Lower lobe of right lung (tissue), 2 donors: ENCODE measurements at regions not wholly inside any gene's neighbourhood (a gene's known extent, or its start where the extent isn't known, plus 50 kb on each side); places are given as distances from the start of the nearest gene placed in this dataset.

ENCODE experiments used
- ATAC-seq, 2 donors: fragments of 200-7000 bp; cut with Tn5 transposase; one replicate each; pipeline ENCODE4 v1.9.1; 2020 to 2022; ENCODE audit warnings: mild to moderate bottlenecking in 2 of 2, moderate library complexity in 2 of 2
- DNase-seq: peaks from one replicate; pipeline ENCODE4 v3.0.0-alpha.2; 2020
- H3K27ac ChIP-seq: fragments of 200-600 bp; one replicate; pipeline ENCODE4 v1.8.0; 2022
- H3K27me3 ChIP-seq: fragments of 200-600 bp; one replicate; pipeline ENCODE4 v1.8.0; 2022; ENCODE audit warnings: low read depth
- H3K36me3 ChIP-seq: fragments of 200-600 bp; one replicate; pipeline ENCODE4 v1.8.0; 2022; ENCODE audit warnings: mild to moderate bottlenecking
- H3K4me1 ChIP-seq: fragments of 200-600 bp; one replicate; pipeline ENCODE4 v1.8.0; 2022
- H3K4me3 ChIP-seq: fragments of 200-600 bp; one replicate; pipeline ENCODE4 v1.8.0; 2022; ENCODE audit warnings: mild to moderate bottlenecking
- H3K9me3 ChIP-seq: fragments of 200-600 bp; one replicate; pipeline ENCODE4 v1.8.0; 2022
- CTCF ChIP-seq: fragments of 200-600 bp; IDR thresholded peaks from one replicate; pipeline ENCODE4 v1.8.0; 2022; ENCODE audit warnings: antibody characterized with exemption, mild to moderate bottlenecking
- intact Hi-C: fragments of 100-400 bp; cut with DNase I; formaldehyde crosslinking; loops from one replicate; pipeline ENCODE4 v1.11.0; 2022
- donor health status: DM: no; HTN: yes; CAD: no; lungs with severe emphysema.

DNA sequence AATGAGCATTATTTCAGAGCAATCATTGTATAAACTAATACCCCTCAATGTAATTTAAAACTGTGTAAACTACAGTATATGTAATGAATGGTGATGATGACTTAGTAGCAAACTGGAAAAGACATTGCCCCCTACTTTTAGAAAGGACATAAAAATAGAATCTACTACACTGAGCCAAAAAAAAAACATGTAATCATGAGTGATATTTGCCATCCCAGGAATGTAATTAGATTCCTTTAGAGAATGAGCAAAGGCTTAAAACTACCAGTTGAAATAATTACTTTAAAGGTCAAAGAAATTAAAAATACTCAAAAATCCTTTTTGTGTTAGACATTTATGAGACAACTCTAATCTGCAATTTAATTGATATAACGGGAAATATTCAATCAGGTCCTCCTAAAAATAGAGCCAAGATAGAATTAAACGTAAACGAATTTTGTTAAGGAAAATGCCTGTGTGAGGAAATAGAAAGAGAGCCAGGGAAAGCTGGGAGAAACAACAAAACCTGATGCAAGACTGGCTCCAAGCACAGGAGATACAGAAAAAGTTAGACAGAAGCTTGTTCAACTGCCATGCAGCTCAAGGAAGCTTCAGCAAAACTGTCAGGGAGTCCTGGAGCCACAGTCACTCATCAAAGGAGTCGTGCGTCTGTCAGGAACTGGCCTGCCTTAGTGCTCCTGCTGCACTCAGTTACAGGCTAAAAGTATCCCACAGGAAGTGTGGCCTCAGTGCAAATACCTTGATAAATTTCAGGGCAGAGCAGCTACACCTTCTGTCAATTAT lies 655.7 kb upstream of the INTU start:
- intact Hi-C loops: no loop called here
- TF ChIP-seq CTCF: no peak
- DNase-seq: no peak
- Histone ChIP-seq H3K27me3 (no peaks in the 10 kb centered on the region), H3K36me3 (no peaks in the 10 kb centered on the region), H3K4me3 (no peak overlapping the region), H3K4me1 (no peaks in the 10 kb centered on the region), H3K27ac (no peak overlapping the region), H3K9me3 (no peaks in the 10 kb centered on the region)
- no peak for ATAC-seq

GRCh38 chr4:126986005-126986404 lies 646.8 kb upstream of the INTU start:
- H3K36me3 ChIP-seq: no peaks in the 10 kb centered on the region
- no peak for TF ChIP-seq CTCF
- no peaks in the 10 kb centered on the region for H3K9me3 ChIP-seq
- DNase-seq (no peak), ATAC-seq (no peak)
- no peak overlapping the region for H3K27ac ChIP-seq
- H3K4me3 ChIP-seq: no peak overlapping the region
- intact Hi-C loops: no loop called here
- H3K4me1 ChIP-seq: no peaks in the 10 kb centered on the region
- no peaks in the 10 kb centered on the region for H3K27me3 ChIP-seq

DNA sequence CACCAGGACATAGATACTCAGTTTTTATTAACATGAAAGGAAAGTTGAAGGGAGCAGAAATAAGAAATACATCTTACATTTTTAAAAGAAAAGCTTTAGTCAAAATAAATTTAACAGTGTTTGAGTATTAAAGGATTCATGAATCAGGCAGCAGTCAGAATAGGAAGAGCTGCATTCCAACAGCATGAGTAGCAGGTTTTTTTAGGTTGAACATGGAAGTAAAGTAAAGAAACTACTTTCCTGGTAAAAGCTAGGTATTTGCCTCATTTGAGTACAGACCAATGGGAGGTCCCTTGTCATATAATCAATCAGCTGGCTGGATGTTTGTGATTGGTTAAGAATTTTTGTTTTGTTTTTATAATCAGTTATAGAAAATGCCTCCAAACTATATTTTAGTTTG lies 645.9 kb upstream of the INTU start:
- H3K9me3 ChIP-seq: no peaks in the 10 kb centered on the region
- no peak for ATAC-seq
- intact Hi-C loops: no loop called here

DNA sequence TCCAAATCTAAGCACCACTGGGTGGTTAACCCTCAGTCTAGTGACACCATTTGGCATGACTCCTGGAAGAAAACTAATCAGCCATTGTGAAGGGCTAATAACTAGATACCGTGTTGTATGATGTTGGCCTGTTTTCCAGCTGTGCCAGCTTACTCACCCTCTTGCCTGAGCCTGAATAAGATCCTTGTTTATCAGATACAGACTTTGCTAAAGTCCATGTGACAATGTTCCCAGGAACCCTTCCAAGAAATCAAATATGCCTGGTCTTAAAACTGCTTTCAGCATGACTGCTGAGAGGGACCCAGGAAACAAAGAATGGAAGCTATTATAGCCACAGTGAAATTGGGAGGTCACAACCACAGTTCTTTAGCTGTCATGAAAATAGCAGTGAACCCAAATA lies 640.8 kb upstream of the INTU start:
- no peaks in the 10 kb centered on the region for H3K36me3 ChIP-seq
- ATAC-seq: no peak

More for the DNA sequence above, 645.9 kb upstream of the INTU start:
- no peak for DNase-seq
- Histone ChIP-seq H3K36me3 (no peaks in the 10 kb centered on the region), H3K4me3 (no peak overlapping the region), H3K4me1 (no peaks in the 10 kb centered on the region), H3K27ac (no peak overlapping the region), H3K27me3 (no peaks in the 10 kb centered on the region)
- TF ChIP-seq CTCF: no peak

DNA sequence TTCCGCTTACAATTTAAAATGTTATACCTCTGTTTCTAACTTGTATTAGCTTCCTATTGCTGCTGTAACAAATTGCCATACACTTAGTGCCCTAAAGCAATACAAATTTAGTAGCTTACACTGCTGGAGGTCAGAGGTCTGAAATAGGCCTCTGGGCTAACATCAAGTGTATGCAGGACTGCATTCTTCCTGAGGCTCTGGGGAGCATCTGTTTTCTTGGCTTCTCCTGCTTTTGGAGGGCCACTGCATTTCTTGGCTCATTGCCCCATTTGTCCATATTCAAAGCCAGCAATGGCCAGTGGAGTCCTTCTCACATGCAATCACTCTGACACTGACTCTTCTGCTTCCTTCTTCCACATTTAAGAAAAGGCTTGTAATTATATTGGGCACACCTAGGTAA lies 639.8 kb upstream of the INTU start:
- TF ChIP-seq CTCF: no peak

More for the DNA sequence above, 640.8 kb upstream of the INTU start:
- Histone ChIP-seq H3K27me3 (no peaks in the 10 kb centered on the region), H3K27ac (no peak overlapping the region), H3K4me3 (no peak overlapping the region), H3K4me1 (no peaks in the 10 kb centered on the region), H3K9me3 (no peaks in the 10 kb centered on the region)
- no peak for TF ChIP-seq CTCF
- intact Hi-C loops: no loop called here
- DNase-seq: no peak

More for the DNA sequence above, 639.8 kb upstream of the INTU start:
- ATAC-seq (no peak), DNase-seq (no peak)
- Histone ChIP-seq H3K36me3 (no peaks in the 10 kb centered on the region), H3K27ac (no peak overlapping the region), H3K9me3 (no peaks in the 10 kb centered on the region), H3K4me1 (no peaks in the 10 kb centered on the region), H3K27me3 (no peaks in the 10 kb centered on the region), H3K4me3 (no peak overlapping the region)
- intact Hi-C loops: no loop called here
